ENCODE measurements at regions not wholly inside any gene's neighbourhood (a gene's known extent, or its start where the extent isn't known, plus 50 kb on each side); places are given as distances from the start of the nearest gene placed in this dataset.

GRCh38 chr18:33853187-33853586, 275.2 kb downstream of the ASXL3 start:
- CTCF ChIA-PET, result no interaction called here
- H3K4me3 ChIP-seq (ENCODE audit: low read depth, low read length), result no peak overlapping the region
- no peak for DNase-seq (ENCODE audit: low read depth, low spot score)
- TF ChIP-seq CTCF (IDR thresholded peaks at IDR 0.05; ENCODE audit: low read depth, low read length), result no peak
- no peaks in the 10 kb centered on the region for H3K27me3 ChIP-seq (ENCODE audit: control insufficient read depth, insufficient read depth, low read length)
- POLR2A ChIA-PET, result no interaction called here
- no peak overlapping the region for H3K27ac ChIP-seq (ENCODE audit: low read depth, low read length)
- H3K9me3 ChIP-seq (ENCODE audit: control insufficient read depth, insufficient read depth, low read length), result no peaks in the 10 kb centered on the region

- ChIA-PET CTCF (no interaction called here), POLR2A (no interaction called here)
- no peaks in the 10 kb centered on the region for H3K27me3 ChIP-seq (ENCODE audit: control insufficient read depth, insufficient read depth, low read length)
- DNase-seq (ENCODE audit: low read depth, low spot score), result no peak
- H3K9me3 ChIP-seq (ENCODE audit: control insufficient read depth, insufficient read depth, low read length), result no peaks in the 10 kb centered on the region
- H3K27ac ChIP-seq (ENCODE audit: low read depth, low read length), result no peak overlapping the region
- no peak for TF ChIP-seq CTCF (IDR thresholded peaks at IDR 0.05; ENCODE audit: low read depth, low read length)
- no peak overlapping the region for H3K4me3 ChIP-seq (ENCODE audit: low read depth, low read length)
These were observed 273.6 kb downstream of the ASXL3 start for GRCh38 chr18:33851546-33852078.

- TF ChIP-seq CTCF (IDR thresholded peaks at IDR 0.05; ENCODE audit: low read depth, low read length), result no peak
- H3K27me3 ChIP-seq (ENCODE audit: control insufficient read depth, insufficient read depth, low read length), result no peaks in the 10 kb centered on the region
These were observed 271.7 kb downstream of the ASXL3 start for GRCh38 chr18:33849731-33850130.

GRCh38 chr18:33844232-33844631, 266.2 kb downstream of the ASXL3 start:
- Histone ChIP-seq H3K27ac (ENCODE audit: low read depth, low read length) (no peak overlapping the region), H3K4me3 (ENCODE audit: low read depth, low read length) (no peak overlapping the region), H3K9me3 (ENCODE audit: control insufficient read depth, insufficient read depth, low read length) (no peaks in the 10 kb centered on the region), H3K27me3 (ENCODE audit: control insufficient read depth, insufficient read depth, low read length) (no peaks in the 10 kb centered on the region)
- TF ChIP-seq CTCF (IDR thresholded peaks at IDR 0.05; ENCODE audit: low read depth, low read length), result no peak
- no peak for DNase-seq (ENCODE audit: low read depth, low spot score)
- ChIA-PET CTCF (no interaction called here), POLR2A (no interaction called here)

More at GRCh38 chr18:33849731-33850130, 271.7 kb downstream of the ASXL3 start:
- POLR2A ChIA-PET, result no interaction called here
- Histone ChIP-seq H3K9me3 (ENCODE audit: control insufficient read depth, insufficient read depth, low read length) (no peaks in the 10 kb centered on the region), H3K4me3 (ENCODE audit: low read depth, low read length) (no peak overlapping the region), H3K27ac (ENCODE audit: low read depth, low read length) (no peak overlapping the region)
- CTCF ChIA-PET, result no interaction called here
- no peak for DNase-seq (ENCODE audit: low read depth, low spot score)

- no peak overlapping the region for H3K4me3 ChIP-seq (ENCODE audit: low read depth, low read length)
- no peak overlapping the region for H3K27ac ChIP-seq (ENCODE audit: low read depth, low read length)
- DNase-seq (ENCODE audit: low read depth, low spot score), result no peak
- CTCF ChIA-PET, result no interaction called here
- no peaks in the 10 kb centered on the region for H3K9me3 ChIP-seq (ENCODE audit: control insufficient read depth, insufficient read depth, low read length)
- TF ChIP-seq CTCF (IDR thresholded peaks at IDR 0.05; ENCODE audit: low read depth, low read length), result no peak
- POLR2A ChIA-PET, result no interaction called here
- no peaks in the 10 kb centered on the region for H3K27me3 ChIP-seq (ENCODE audit: control insufficient read depth, insufficient read depth, low read length)
These were observed 263.4 kb downstream of the ASXL3 start for GRCh38 chr18:33841221-33841967.

Measured in AG04450 (cell line).